GM19035 (cell line): ENCODE measurements at regions not wholly inside any gene's neighbourhood (a gene's known extent, or its start where the extent isn't known, plus 50 kb on each side); places are given as distances from the start of the nearest gene placed in this dataset.
"Not testable (repeated sequence)": the region's sequence is repeated elsewhere in the genome, so short reads cannot be mapped to it uniquely, and the experiment has no call there.

ENCODE experiments used
- ATAC-seq: cut with Tn5 transposase; IDR thresholded peaks from one replicate; pipeline ENCODE4 v1.9.1; 2021; ENCODE audit not compliant: unreplicated experiment

GRCh38 chr7:138252666-138253065 is 176.4 kb downstream of the AKR1D1 start:
- ATAC-seq: not testable (repeated sequence)

GRCh38 chr7:138254444-138254843 is 178.2 kb downstream of the AKR1D1 start:
- no peak for ATAC-seq

GRCh38 chr7:138257459-138258196 is 181.4 kb downstream of the AKR1D1 start:
- ATAC-seq: no peak

GRCh38 chr7:138258197-138258559 is 181.9 kb downstream of the AKR1D1 start:
- ATAC-seq: no peak

- no peak for ATAC-seq
Measured at GRCh38 chr7:138259675-138260074, 183.4 kb downstream of the AKR1D1 start.

GRCh38 chr7:138267934-138268333 is 191.7 kb downstream of the AKR1D1 start:
- ATAC-seq: no peak

- ATAC-seq: no peak
Measured at GRCh38 chr7:138276891-138277290, 183.2 kb upstream of the TRIM24 start.

- no peak for ATAC-seq
Measured at GRCh38 chr7:138278601-138279000, 181.5 kb upstream of the TRIM24 start.

GRCh38 chr7:138282997-138283396 is 177.1 kb upstream of the TRIM24 start:
- no peak for ATAC-seq

GRCh38 chr7:138285129-138285528 is 174.9 kb upstream of the TRIM24 start:
- ATAC-seq: no peak

- ATAC-seq: no peak
Measured at GRCh38 chr7:138286846-138287245, 173.2 kb upstream of the TRIM24 start.

- ATAC-seq: no peak
Measured at GRCh38 chr7:138287549-138287948, 172.5 kb upstream of the TRIM24 start.

GRCh38 chr7:138289082-138289481 is 171.0 kb upstream of the TRIM24 start:
- no peak for ATAC-seq

GRCh38 chr7:138289864-138290263 is 170.2 kb upstream of the TRIM24 start:
- no peak for ATAC-seq

GRCh38 chr7:138292951-138293350 is 167.1 kb upstream of the TRIM24 start:
- ATAC-seq: no peak

- peak; percentile 66 for ATAC-seq
Measured at GRCh38 chr7:138295049-138295637, 164.9 kb upstream of the TRIM24 start.

- ATAC-seq: no peak
Measured at GRCh38 chr7:138297526-138297925, 162.5 kb upstream of the TRIM24 start.

GRCh38 chr7:138299066-138299465 is 161.0 kb upstream of the TRIM24 start:
- no peak for ATAC-seq

GRCh38 chr7:138303230-138304070 is 156.6 kb upstream of the TRIM24 start:
- no peak for ATAC-seq

GRCh38 chr7:138304071-138304320 is 156.1 kb upstream of the TRIM24 start:
- ATAC-seq: no peak

GRCh38 chr7:138307633-138308032 is 152.4 kb upstream of the TRIM24 start:
- no peak for ATAC-seq

GRCh38 chr7:138308136-138308535 is 151.9 kb upstream of the TRIM24 start:
- no peak for ATAC-seq
